Endothelial cell of hepatic sinusoid (primary cell): ENCODE measurements at regions not wholly inside any gene's neighbourhood (a gene's known extent, or its start where the extent isn't known, plus 50 kb on each side); places are given as distances from the start of the nearest gene placed in this dataset.

Experiments used
- in situ Hi-C: cut with HindIII; loops from 2 replicates; pipeline ENCODE4 v1.10.0; 2017; ENCODE audit warnings: low sequenced_read_pairs

DNA sequence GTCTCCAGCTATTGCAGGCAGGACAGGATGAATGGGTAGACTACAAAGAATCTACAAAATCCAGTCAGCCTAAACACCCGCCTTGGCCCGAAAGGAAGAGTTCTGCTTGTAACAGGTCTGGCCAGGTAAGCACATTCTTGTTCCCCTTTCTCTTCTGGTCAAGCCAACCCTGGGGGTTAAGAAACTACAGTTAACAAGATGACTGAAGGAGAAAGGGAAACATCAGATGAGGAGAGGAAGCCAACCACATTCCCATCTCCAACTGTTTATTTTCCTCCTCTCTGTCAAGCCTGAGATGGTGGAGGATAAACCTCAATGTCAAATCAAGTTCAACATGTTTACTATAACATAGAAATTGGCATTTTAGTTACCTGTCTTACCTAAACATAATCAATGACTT is 198.9 kb downstream of the IPMK start:
- in situ Hi-C loops, result loop anchor here (25.0 kb wide), 1 partner anchor 732 kb away; no protein-coding TSS in a partner anchor

DNA sequence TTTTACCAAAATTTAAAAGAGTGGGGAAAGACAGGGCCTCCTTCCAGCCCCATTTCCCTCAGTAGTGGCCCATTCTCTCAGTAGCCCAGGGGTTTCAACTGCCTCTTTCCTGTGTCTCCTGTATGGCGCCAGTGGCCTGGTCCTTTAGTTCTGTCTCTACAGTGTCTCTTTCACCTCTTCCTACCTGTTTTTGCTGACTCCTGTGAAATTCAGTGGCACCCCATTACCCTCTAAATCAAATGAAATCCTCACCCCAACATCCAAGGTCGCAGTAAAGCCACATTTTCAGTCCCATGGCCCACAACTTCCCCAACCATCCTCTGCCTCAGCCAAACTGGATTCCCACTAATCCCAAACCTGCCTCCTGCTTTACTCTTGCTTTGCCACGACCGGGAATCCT is 200.7 kb downstream of the IPMK start:
- in situ Hi-C loops, result loop anchor here (25.0 kb wide), 1 partner anchor 730 kb away; no protein-coding TSS in a partner anchor

DNA sequence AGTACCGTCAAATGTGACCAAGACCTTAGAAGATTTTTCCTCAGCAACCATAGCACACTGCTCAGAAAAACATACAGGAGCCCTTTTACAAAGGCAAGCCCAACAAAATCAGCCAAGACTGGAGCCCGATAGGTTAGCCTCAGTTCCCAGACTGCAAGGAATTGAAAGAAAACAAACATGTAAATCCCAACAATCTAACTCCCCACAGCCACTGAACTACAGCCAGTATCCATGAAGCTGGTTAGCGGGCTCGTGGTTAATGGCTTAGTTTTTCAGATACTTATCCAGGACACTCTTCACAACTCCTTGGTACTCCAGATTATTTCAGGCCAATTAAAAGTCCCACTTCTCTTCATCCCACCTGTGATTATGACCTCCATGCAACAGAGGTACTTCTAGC is 201.6 kb downstream of the IPMK start:
- in situ Hi-C loops, result loop anchor here (25.0 kb wide), 1 partner anchor 729 kb away; no protein-coding TSS in a partner anchor

DNA sequence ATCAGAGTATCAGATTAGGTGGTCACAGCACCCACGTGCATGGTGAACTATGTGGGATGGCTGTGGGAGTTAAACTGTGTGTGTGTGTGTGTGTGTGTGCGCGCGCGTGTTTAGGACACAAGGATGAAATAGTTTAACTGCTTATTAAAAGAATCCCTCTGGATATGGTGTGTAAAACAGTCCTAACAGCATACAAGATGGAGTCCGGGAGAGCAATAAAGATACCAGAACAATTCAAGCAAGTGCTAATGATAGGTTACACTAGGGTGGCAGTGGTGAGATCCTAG is 202.2 kb downstream of the IPMK start:
- in situ Hi-C loops, result loop anchor here (25.0 kb wide), 1 partner anchor 728 kb away; no protein-coding TSS in a partner anchor

DNA sequence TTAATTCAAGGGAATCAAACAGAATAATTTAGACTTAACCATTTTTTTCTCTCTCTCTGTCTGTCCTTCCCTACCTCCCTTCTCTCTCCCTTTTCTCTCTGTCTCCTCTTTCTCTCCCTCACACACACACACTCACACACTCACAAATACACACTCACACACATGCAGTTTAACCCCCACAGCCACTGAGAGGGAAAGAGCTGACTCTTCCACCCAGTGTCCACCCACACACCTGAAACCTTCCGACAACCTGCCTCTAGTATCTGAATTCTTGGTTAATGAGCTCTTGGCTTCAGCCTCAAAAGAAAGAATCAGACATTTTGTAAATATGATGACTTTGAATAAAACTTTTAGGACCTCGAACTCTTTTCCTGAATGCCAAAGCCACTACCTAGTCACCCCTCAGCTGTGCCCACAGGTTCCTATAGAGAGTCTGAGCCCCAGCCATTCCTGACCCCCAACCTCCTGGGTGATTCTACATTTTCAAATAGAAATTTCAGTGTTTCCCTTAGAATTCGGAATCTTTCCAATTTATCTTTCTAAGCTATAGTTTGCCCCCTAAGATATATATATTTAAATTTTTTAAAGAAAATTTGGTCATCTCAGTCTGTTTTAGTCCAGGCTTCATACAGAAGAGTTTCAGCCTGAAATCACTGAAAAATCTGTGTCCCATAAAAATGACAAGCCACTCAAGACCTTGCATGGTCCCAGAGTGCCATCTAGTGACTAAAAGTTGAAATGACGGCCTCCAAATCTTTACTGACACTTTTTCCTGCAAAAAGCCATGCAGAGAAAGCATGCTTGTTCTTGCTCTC is 202.8 kb downstream of the IPMK start:
- in situ Hi-C loops, result loop anchor here (5.0 to 25.0 kb wide), 2 partner anchors 38 to 728 kb away; no protein-coding TSS in a partner anchor

DNA sequence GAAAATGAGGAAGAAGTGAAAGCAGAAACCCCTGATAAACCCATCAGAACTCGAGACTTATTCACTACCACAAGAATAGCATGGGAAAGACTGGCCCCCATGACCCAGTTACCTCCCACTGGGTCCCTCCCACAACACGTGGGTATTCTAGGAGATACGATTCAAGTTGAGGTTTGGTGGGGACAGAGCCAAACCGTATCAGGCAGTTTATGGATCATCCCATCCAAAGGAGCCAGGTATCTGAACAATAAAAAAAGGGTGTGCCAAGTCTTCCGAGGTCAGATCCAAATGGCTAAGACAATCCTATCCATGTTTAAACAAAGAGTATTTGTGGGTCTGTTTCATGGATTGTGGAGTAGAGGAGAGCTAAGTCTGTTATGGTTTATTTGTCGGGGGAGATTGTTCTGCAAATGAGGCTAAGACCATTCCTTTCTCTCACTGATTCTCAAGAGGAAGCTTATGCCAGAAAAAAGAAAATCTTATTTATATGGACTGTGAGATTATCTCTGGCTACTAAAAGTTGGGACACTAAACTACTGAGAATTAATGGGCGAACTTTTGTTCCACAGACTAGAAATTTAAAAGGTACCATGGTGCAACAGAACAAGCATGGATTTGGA is 203.7 kb downstream of the IPMK start:
- in situ Hi-C loops, result loop anchor here (5.0 to 25.0 kb wide), 2 partner anchors 37 to 727 kb away; no protein-coding TSS in a partner anchor

DNA sequence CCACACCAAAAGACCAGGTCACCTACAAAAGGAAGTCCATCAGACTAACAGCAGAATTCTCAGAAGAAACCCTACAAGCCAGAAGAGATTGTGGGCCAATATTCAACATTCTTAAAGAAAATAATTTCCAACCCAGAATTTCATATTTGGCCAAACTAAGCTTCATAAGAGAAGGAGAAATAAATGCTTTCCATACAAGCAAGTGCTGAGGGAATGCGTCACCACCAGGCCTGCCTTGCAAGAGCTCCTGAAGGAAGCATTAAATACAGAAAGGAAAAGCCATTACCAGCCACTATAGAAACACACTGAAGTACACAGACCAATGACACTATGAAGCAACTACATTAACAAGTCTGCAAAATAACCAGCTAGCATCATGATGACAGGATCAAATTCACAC is 209.0 kb downstream of the IPMK start:
- in situ Hi-C loops, result loop anchor here (25.0 kb wide), 1 partner anchor 721 kb away; no protein-coding TSS in a partner anchor

DNA sequence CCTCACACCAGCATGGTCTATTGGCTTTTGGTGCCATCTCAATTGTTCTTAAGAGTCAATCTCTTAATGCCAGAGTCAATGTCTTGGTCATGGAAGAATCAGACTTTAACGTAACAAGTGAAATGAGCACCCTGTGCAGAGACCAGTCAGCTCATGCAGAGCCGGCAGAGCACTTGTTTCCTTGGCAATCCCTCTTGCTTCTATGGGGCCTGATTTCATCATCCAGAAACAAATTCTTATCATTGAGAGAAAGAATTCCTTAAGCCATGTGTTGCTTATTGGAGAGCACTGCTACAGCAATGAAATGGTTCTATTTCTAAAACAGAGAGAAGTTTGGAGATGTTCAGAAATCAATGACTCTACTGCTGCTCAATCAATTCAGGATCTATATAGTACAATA is 212.8 kb downstream of the IPMK start:
- in situ Hi-C loops, result loop anchor here (25.0 kb wide), 1 partner anchor 718 kb away; no protein-coding TSS in a partner anchor

DNA sequence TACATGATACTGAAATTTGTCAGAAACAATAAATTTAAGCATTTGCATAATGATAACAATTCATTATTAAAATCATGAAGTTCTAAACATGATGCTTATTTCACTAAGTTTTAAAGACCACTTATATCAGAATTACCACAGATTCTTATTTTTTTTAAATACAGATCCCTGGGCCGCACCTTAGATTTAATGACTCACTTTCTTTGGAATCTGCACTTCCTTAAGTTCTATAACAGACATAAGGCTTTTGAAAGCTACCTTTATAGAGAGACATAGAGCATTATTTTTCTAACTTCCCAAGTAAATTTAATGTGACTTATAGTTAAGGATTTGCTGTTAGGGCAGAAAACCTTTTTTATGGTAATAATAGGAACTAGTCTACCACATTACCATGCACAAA is 214.9 kb downstream of the IPMK start:
- in situ Hi-C loops, result loop anchor here (25.0 kb wide), 1 partner anchor 715 kb away; no protein-coding TSS in a partner anchor

DNA sequence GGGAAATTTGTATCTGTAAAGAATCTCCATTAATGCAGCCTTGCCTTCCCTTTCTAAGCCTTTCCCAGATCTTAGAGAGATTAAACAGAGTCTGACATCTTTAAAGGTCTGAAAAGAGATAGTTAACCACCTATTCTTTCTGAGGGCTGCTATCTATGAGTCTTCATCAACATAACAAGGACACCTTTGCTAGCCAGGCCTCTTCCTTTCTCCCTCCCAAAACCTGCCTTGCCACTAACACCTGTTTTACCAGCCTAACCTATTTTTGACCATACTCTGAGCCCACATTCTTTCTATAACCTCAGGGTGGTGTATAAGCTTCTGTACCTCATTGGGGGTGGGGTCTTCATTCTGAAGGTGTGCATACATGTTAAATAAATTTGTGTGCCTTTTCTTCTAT is 217.1 kb downstream of the IPMK start:
- in situ Hi-C loops, result loop anchor here (25.0 kb wide), 1 partner anchor 713 kb away; no protein-coding TSS in a partner anchor

DNA sequence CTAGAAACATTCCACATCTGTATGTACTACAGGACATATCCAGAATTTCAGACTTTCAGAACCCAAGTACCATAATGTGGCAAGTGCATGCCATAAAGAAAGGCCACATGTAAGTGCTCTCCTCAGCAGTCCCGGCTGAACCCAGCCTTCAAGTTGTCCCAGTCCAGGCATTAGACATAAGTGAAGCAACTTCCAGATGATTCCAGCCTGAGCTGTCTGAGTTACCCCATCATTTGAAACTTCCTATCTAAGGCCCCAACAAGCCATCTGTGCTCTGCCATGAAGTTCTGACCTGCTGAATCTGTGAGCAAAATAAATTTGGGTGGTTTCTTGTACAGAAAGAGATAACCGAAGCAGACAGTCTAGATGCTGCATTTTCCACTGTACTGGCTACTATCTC is 218.8 kb downstream of the IPMK start:
- in situ Hi-C loops, result no loop called here

DNA sequence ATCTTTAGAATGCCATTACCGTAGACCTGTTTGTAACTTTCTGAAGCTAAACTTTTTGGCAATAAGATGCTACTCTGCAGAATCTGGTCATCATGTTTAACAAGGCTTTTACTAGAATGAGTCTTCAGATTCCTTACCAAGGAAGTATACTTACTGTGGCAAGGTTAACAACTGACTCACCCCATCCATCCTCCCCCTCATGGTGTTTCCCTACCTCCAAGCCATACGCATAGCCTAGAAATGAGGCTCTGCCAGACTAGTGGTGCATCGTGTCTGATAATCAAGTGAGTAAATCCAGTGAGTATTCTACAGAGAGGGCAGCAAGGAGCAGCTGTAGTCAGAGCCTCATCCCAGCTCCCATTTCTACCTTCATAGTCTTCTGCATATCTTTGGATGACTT is 223.6 kb downstream of the IPMK start:
- in situ Hi-C loops, result no loop called here

DNA sequence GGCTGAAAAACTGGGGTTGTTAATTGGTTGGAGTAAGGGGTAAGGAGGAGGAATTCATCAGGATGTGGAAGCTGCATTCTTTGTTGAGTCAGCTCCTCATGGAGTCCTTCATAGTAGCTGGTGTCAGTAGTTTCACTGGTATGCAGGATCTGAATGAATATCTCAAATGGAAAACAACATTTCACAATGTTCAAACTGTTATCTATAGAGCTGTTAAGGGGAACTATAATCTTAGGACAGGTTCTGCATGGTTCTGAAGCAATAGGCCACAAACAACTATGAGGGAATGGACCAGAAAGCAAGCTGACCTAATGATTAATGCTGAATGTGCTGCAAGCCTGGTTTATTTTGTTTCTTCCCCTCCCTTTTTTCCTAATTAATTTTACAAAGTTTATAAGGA is 225.8 kb downstream of the IPMK start:
- in situ Hi-C loops, result no loop called here

DNA sequence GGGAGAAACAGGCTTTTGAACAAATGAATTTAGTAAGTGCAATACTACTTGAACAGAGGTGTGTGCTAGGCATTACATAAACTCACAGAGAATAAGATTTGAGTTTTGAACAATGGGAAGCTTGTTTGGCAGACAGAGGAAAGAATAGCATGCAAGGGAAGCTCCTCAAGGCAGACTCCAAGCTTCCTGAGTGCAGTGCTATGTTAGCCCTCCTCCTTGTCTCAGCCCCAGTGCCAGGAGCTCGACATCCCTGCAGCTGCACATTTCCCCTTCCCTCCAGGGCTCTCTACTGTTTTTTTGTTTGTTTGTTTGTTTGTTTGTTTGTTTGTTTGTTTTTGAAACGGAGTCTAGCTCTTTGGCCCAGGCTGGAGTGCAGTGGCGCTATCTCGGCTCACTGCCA is 237.5 kb downstream of the IPMK start:
- in situ Hi-C loops, result no loop called here

DNA sequence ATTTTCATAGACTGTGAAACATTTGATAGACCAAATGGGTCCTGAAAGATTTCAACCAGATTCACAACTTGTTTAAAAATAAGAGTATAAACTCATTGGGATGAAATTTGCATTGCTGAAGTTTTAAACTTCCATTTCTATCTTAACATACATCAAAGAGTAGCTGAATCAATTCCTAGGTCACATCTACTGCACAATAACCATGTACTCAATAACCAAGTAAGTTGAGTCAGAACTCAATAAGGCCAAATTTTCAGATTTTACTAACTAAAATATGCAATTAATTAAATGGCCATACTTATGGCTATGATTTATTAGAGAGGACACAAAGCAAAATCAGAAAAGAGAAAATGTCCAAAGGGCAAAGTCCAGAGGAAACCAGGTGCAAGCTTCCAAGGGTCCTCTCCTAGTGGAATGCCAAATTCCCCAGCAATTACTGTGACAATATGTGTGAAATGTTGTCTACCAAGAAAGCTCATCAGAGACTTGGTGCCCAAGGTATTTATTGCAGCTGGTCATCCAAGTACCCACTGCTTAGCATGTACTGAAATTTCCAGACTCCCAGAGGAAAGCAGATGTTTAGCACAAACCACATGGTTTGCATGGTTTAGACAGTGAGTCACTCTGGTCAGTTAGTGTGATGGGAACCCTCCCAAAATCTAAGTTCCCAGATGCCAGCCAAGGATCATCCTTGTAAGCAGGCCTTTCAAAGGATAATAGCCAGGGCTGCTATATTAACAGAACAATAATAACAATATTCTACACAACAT is 238.9 kb downstream of the IPMK start:
- in situ Hi-C loops, result loop anchor here (5.0 kb wide), 1 partner anchor 34 kb away; no protein-coding TSS in a partner anchor

DNA sequence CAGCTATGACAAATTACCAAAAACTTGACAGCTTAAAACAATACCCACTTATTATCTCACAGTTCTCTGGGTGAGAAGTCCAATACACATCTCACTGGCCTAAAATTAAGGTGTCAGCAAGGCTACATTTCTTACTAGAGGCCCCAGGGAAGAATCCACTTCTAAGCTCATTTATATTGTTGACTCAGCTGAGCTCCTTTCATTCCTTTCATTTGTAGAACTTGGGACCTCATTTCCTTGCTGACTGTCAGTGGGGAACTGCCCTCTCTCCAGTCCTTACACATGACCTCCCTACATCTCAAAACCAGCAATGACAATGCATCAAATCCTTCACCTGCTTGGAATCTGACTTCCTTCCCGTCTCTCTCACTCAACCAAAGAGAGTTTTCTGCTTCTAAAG is 240.3 kb downstream of the IPMK start:
- in situ Hi-C loops, result loop anchor here (5.0 kb wide), 1 partner anchor 35 kb away; no protein-coding TSS in a partner anchor

DNA sequence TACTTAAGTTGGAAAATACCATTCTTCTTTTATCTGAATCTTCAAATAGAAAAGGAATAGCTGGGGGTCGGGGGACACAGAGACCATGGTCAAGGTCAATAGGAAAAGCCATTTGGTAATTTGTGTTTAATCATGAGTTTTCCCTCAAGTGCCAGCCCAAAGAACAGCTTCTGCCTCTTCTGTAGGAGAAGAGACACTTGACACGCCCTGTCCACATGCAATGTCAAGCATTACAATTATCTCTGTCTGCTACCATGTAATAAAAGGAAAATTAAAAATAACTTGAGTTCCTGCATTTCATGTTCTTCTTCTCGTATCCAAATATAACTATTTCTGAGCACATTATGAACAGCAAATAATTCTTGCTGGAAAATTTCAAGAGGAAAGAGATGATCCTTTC is 241.7 kb downstream of the IPMK start:
- in situ Hi-C loops, result loop anchor here (5.0 kb wide), 1 partner anchor 36 kb away; no protein-coding TSS in a partner anchor

DNA sequence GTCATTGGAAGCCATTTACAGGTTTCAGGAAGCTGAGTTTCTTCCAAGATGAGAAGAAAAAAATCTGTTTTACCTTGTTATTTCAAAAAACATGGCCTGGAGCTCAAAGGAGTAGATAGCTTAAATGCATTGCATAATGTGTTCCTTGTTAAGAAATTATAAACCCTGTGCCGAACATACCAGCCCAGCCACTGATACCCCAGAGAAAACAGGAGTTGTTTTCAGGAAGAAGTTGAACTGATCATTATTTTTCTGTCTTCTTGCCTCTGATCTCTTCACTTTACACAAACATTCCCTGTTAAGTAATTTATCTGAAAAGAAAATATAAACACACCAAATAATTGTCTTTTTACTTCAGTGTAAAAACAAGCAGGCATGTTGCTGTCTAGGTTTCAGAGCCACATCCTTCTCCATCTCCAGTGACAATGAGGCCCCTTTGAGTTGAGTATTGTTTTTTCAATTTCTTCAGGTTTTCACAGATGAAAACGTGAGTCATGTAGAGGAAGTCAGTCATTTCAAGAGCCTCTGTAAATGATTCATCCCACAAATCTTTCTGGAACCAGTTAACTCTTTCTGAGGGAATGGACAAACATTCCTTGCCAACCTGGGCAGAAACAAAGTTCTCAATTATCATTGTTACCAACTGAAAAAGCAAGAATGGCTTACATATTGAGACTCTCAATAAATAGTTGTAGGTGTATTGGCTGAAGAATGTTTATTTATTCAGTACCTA is 244.2 kb downstream of the IPMK start:
- in situ Hi-C loops, result no loop called here

DNA sequence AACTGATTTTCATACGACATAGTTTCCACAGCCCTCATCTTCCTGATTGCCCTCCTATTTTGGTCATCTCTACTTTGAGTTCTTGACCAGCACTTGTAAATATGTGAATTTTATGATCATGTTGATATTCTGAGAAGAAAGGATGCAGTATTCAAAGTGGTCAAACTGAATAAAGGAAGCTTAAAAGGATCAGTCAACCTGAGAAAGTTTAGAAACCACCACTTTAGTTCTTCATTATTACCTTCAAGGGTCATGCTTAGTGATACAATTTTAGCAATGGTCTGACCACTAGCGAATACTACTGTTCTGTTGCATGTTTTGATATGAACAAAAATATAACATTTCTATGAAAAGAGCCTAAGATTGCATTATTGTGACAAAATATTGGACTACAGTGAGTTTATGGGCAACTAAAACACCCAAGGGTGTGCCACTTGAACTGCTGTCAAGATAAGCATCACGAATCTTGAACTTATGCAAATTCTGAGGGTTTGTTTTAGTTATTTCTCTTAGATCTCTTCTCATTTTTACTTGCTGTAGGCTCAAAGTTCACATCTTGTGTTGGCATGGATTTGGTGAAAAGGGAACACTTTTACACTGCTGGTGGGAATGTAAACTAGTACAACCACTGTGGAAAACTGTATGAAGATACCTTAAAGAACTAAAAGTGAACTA is 247.7 kb downstream of the IPMK start:
- in situ Hi-C loops, result no loop called here
